ENCODE measurements at regions not wholly inside any gene's neighbourhood (a gene's known extent, or its start where the extent isn't known, plus 50 kb on each side); places are given as distances from the start of the nearest gene placed in this dataset.

- no peak overlapping the region for H3K4me3 ChIP-seq (ENCODE audit: low read depth, low read length)
- in situ Hi-C loops (cut with HindIII; ENCODE audit: low sequenced_read_pairs): no loop called here
- no peak for DNase-seq (ENCODE audit: low read depth, low spot score)
- no peak for TF ChIP-seq CTCF (IDR thresholded peaks at IDR 0.05; ENCODE audit: low read depth, low read length)
Measured at GRCh38 chr3:77800893-77801292, 761.0 kb downstream of the ROBO2 start.

GRCh38 chr3:77807312-77807711, 767.4 kb downstream of the ROBO2 start:
- H3K4me3 ChIP-seq (ENCODE audit: low read depth, low read length): no peak overlapping the region
- no peak for TF ChIP-seq CTCF (IDR thresholded peaks at IDR 0.05; ENCODE audit: low read depth, low read length)
- DNase-seq (ENCODE audit: low read depth, low spot score): no peak
- in situ Hi-C loops (cut with HindIII; ENCODE audit: low sequenced_read_pairs): no loop called here

- no peak overlapping the region for H3K4me3 ChIP-seq (ENCODE audit: low read depth, low read length)
- TF ChIP-seq CTCF (IDR thresholded peaks at IDR 0.05; ENCODE audit: low read depth, low read length): no peak
- in situ Hi-C loops (cut with HindIII; ENCODE audit: low sequenced_read_pairs): no loop called here
- DNase-seq (ENCODE audit: low read depth, low spot score): no peak
Measured at GRCh38 chr3:77814845-77815244, 774.9 kb downstream of the ROBO2 start.

GRCh38 chr3:77815467-77815866, 775.6 kb downstream of the ROBO2 start:
- no peak for DNase-seq (ENCODE audit: low read depth, low spot score)
- peak; percentile 21 for TF ChIP-seq CTCF (IDR thresholded peaks at IDR 0.05; ENCODE audit: low read depth, low read length)
- in situ Hi-C loops (cut with HindIII; ENCODE audit: low sequenced_read_pairs): no loop called here
- no peak overlapping the region for H3K4me3 ChIP-seq (ENCODE audit: low read depth, low read length)

GRCh38 chr3:77816366-77816765, 776.5 kb downstream of the ROBO2 start:
- in situ Hi-C loops (cut with HindIII; ENCODE audit: low sequenced_read_pairs): no loop called here
- TF ChIP-seq CTCF (IDR thresholded peaks at IDR 0.05; ENCODE audit: low read depth, low read length): no peak
- no peak overlapping the region for H3K4me3 ChIP-seq (ENCODE audit: low read depth, low read length)
- no peak for DNase-seq (ENCODE audit: low read depth, low spot score)

- in situ Hi-C loops (cut with HindIII; ENCODE audit: low sequenced_read_pairs): no loop called here
- DNase-seq (ENCODE audit: low read depth, low spot score): peak; percentile 95
- H3K4me3 ChIP-seq (ENCODE audit: low read depth, low read length): no peak overlapping the region
- no peak for TF ChIP-seq CTCF (IDR thresholded peaks at IDR 0.05; ENCODE audit: low read depth, low read length)
Measured at GRCh38 chr3:77825001-77825827, 785.3 kb downstream of the ROBO2 start.
